ENCODE measurements at regions not wholly inside any gene's neighbourhood (a gene's known extent, or its start where the extent isn't known, plus 50 kb on each side); places are given as distances from the start of the nearest gene placed in this dataset.

DNA sequence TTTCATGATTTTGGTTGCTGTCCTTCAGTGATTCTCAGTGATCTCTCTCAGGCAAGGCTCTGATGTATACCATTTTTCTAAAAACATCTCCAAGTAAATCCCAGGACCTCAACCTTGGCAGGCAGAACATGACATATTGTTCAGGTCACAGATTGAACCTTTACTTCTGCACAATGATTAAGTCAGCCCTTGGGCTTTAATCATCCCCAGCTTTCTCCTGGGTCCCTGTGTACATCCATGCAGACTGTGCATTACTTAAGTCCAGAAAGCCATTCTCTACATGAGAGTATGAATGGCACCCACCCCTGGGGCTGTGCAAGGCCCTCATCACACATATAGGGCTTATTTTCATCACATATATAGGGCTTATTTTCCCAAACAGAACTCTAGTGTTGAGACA lies 58.7 kb upstream of the ADAMTS3 start:
- TF ChIP-seq EZH2 (IDR thresholded peaks at IDR 0.05) = no peak
- no peak for TF ChIP-seq POLR2AphosphoS5 (IDR thresholded peaks at IDR 0.05; ENCODE audit: borderline replicate concordance, low read depth, low read length)
- no peak for TF ChIP-seq FOXP2 (optimal IDR thresholded peaks at IDR 0.05; ENCODE audit: control extremely low read depth, extremely low read length, insufficient read depth)
- H3K27ac ChIP-seq = no peak overlapping the region
- no peaks in the 10 kb centered on the region for H3K36me3 ChIP-seq (ENCODE audit: insufficient read depth, low read length)
- DNase-seq (ENCODE audit: low read depth, low spot score) = no peak
- H3K9me3 ChIP-seq (ENCODE audit: low read depth, low read length) = no peaks in the 10 kb centered on the region
- H3K9ac ChIP-seq (ENCODE audit: insufficient read length) = no peak overlapping the region
- H3K4me3 ChIP-seq = no peak overlapping the region

All from SK-N-MC (cell line).